GM21528 (cell line): ENCODE measurements at regions not wholly inside any gene's neighbourhood (a gene's known extent, or its start where the extent isn't known, plus 50 kb on each side); places are given as distances from the start of the nearest gene placed in this dataset.

ENCODE experiments used
- ATAC-seq: cut with Tn5 transposase; IDR thresholded peaks from one replicate; pipeline ENCODE4 v1.9.1; 2021; ENCODE audit warnings: mild to moderate bottlenecking, moderate library complexity; ENCODE audit not compliant: unreplicated experiment, low FRiP score

GRCh38 chr22:48982321-48982905 lies 845.3 kb downstream of the BRD1 start:
- no peak for ATAC-seq

DNA sequence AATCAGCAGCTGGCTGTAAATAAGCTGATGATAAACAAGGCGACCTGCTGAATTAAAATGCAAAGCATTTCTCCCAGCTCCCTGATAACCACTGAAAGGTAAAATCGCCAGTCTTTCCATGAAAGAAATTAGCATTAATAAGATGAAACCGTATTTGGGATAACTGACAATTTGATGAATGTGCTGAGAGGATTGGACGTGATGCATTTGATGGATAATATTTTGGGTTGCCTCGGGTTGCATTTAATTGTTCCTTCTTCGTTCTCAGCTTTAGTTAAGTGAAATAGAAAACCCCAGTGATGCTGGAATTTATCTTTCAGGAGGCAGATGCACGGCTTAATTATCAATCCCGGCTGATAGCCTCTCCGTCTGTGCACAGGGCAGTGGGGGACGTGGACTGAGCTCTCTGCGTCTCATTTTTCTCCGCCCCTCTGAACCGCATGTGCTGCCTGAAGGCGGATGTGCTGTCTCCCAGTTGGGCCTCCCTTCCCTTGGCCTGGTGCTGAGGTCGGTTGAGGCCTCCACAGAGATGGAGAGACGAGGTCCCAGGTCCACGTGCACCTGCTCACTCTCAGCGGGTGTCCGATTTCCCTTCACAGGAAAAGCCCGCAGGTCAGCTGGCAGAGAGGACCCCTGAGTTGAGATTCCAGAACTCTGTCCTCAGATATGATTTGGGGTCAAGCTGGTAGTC lies 846.2 kb downstream of the BRD1 start:
- no peak for ATAC-seq

DNA sequence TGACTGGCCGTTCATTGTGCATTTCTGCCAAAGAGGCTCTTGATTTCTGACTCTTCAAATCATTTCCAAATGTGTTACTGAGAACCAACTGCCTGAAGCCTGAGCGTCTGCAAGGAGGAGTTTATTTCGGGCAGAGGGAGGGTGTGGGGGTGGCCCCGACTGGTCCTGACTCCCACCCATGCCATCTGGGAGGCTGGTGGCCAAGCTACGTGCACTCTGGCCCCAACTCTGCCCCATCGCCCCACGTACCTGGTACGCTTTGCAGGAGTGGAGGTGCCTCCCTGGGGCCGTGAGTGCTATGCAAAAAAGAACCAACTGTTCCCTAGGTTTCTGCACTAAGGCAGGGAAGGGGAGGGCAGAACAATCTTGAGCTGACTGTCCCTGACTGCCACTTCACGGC lies 846.8 kb downstream of the BRD1 start:
- ATAC-seq, result no peak

DNA sequence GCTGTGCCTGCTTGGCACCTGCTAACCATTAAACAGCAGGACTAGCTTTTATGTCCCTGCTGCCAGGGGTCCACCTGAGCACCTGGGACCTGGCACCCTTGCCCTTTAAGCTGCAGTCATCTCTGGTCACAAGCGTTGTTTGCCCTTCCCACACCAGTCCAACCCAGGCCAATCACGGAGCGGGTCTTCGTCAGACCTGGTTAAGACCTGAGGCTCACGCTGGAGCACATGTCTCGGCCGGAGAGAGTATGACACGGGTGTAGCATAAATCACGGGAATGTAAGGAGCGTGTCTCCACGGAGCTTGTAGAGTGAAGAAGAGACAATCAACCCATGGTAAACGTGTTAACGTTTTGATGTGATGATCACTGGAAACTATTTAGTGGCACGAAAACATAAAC lies 847.3 kb downstream of the BRD1 start:
- ATAC-seq, result no peak

GRCh38 chr22:48979482-48979881 lies 848.2 kb downstream of the BRD1 start:
- ATAC-seq, result no peak

GRCh38 chr22:48976556-48977535 lies 850.8 kb downstream of the BRD1 start:
- no peak for ATAC-seq

- ATAC-seq, result no peak
Measured at GRCh38 chr22:48975886-48976285, 851.8 kb downstream of the BRD1 start.

GRCh38 chr22:48975316-48975741 lies 852.3 kb downstream of the BRD1 start:
- no peak for ATAC-seq

DNA sequence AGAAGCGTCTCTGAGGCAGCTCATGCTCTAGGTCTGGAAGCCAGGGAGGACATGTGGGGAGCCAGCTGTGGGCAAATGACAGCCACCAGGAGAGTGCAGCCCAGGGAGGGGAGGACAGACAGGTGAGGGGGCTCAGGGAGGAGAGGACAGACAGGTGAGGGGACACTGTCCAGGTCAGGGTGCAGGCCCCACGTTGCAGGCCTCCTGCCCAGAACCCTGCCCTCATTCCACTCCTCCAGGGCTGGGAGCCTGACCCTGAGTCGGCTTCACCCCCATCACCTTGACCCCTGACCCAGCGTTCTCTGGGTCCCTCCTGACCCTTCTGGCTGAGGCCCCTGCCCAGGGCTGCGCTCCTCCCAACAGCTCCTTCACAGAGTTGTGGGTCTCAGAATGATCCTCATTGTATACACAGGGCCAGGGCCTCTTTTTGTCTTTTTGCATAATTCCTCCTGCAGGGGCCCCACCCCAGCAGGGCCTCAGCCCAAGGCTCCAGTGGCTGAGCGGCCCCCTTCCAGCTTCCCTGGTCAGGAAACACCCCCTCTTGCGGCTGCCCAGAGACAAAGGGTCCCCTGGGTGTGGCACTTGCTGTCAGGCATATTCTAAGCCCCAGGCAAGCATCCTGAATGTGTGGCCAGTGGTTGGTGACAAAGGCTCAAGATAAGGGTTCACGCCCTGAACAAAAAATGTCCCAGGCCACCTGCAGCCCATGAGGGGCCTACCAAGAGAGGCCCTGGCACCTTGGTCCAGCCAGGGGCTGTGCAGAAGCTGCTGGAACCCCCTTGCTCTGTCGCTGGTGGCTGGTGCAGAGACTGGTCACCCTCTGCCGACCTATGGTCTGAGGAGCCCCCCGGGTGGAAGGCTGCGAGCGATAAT lies 853.0 kb downstream of the BRD1 start:
- no peak for ATAC-seq

- ATAC-seq, result no peak
Measured at GRCh38 chr22:48973694-48974041, 854.0 kb downstream of the BRD1 start.

DNA sequence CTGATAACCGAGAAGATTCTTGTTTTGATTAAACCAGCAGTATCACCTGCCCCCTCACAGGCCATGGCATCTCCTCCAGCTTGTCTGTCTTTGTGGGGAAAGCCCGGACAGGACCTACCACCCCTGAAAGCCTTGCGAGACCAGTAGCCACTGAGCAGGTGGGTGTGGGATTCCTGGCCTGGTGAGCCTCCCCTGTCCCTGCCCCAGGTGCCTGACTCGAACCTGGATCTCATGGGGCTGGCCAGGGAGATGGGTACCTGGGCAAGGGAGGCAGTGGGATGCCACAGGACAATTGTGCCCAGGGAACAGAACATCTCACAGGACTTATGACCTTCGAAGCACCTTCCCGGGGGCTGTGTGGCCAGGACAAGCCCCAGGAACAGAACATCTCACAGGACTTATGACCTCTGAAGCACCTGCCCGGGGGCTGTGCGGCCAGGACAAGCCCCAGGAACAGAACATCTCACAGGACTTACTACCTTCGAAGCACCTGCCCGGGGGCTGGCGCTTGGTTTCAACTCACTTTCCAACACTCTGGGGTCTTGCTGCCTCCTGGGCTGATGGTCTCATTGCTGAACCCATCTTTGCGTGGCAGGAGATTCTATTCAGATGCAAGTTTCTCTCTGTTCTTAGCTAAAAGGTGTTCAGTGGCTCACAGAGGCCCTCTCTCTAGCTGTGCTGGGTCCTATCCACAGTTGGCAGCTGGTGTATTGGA lies 854.5 kb downstream of the BRD1 start:
- no peak for ATAC-seq

GRCh38 chr22:48968201-48968959 lies 859.3 kb downstream of the BRD1 start:
- no peak for ATAC-seq

- ATAC-seq, result no peak
Measured at GRCh38 chr22:48963405-48963804, 864.3 kb downstream of the BRD1 start.

GRCh38 chr22:48961705-48962104 lies 866.0 kb downstream of the BRD1 start:
- ATAC-seq, result no peak

- ATAC-seq, result no peak
Measured at GRCh38 chr22:48960980-48961660, 866.6 kb downstream of the BRD1 start.

DNA sequence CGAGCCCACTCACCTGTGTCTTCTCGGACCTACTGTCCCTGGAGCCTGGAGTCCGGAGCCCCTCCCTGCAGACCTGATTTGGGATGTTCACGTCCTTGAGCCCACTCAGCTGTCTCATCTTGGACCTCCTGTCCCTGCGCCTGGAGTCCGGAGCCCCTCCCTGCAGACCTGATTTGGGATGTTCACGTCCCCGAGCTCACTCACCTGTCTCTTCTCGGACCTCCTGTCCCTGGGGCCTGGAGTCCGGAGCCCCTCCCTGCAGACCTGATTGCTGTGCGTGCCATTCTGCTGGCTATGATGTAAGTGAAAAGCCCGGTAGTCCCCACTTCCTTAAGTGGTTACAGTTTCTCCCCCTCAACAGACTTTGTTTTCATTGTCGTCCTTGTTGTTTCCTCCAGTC lies 867.1 kb downstream of the BRD1 start:
- ATAC-seq, result no peak

GRCh38 chr22:48959496-48959895 lies 868.2 kb downstream of the BRD1 start:
- ATAC-seq, result no peak

- ATAC-seq, result no peak
Measured at GRCh38 chr22:48957987-48958321, 869.7 kb downstream of the BRD1 start.
